Activated CD4-positive, CD25-positive, alpha-beta regulatory T cell treated with anti-CD3 and anti-CD28 coated beads, Interleukin-2, amount 50 U/mL, for 24 hours (primary cell): ENCODE measurements at regions not wholly inside any gene's neighbourhood (a gene's known extent, or its start where the extent isn't known, plus 50 kb on each side); places are given as distances from the start of the nearest gene placed in this dataset.
"Not testable (repeated sequence)": the region's sequence is repeated elsewhere in the genome, so short reads cannot be mapped to it uniquely, and the experiment has no call there.

Experiments
- ATAC-seq, 2 donors: fragments of 150-1000 bp; cut with Tn5 transposase; one replicate each; pipeline ENCODE4 v1.10.0; 2021; ENCODE audit warnings: mild to moderate bottlenecking in 1 of 2, moderate library complexity in 1 of 2

DNA sequence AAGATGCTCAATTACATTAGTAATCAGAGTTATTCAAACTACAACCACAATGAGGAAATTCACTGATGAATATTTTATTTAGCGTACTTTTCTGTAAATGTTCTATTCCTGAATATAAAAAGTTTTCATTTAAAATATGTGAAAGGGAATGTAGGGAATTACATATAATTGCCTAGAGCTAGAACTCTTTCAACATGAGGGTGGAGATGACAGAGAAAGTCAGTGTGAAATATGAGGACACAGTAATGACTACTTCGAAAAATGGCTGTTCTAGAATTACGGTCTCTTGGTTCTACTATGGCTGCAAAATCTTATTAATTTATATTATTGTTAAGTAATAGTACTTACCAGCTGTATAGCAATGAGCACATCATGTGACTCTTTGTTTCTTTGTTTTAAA is 1647.4 kb upstream of the PIK3C3 start:
- no peak for ATAC-seq

DNA sequence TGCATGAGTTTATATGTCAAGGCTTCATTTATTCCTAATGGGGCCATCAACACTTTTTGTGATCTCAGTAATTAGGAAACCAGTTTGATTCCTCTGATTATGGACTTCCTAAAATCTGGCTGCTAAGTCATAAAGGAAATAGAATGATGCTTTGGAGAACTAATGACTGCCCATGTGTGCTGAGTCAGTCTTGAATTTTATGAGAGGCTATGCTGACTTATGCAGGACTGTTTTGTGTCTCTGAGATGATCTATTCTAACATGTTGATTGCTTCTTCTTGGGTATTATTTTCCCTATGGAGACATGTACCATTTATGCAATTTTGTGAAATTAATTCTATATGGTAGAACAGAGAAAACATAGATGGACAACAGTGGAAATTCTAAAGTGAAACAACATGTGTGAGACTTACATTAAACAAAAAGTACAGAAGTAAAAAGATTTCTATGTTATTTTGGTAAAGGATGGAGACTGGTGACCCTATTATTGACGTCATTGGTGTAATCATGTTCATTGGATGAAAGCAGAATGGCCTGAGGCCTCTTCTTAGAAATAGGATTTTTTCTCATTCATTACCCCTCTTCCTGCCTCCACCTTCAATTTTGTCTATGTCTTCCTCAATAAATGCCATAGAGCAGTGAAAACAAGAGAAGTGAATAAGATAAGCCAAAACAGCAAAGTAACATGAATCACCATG is 1658.2 kb upstream of the PIK3C3 start:
- no peak for ATAC-seq

GRCh38 chr18:40292985-40293710 is 1661.9 kb upstream of the PIK3C3 start:
- no peak for ATAC-seq

DNA sequence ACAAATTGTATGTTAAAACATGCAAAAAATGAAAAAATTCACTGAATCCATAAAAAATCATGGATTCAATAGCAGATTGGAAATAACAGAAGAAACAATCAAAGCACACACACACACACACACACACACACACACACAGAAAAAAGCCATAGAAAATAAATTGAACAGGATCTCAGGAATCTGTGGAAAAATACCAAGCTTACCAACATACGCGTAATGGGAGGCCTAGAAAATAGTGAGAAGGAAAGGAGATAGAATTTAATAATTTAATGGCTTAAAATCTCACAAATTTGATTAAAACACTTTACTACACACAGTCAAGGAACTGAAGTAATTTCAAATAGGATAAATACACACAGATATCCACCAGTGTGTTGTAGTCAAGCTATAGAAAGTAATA is 1671.5 kb upstream of the PIK3C3 start:
- no peak for ATAC-seq

GRCh38 chr18:40281356-40281755 is 1673.7 kb upstream of the PIK3C3 start:
- ATAC-seq = not testable (repeated sequence)

DNA sequence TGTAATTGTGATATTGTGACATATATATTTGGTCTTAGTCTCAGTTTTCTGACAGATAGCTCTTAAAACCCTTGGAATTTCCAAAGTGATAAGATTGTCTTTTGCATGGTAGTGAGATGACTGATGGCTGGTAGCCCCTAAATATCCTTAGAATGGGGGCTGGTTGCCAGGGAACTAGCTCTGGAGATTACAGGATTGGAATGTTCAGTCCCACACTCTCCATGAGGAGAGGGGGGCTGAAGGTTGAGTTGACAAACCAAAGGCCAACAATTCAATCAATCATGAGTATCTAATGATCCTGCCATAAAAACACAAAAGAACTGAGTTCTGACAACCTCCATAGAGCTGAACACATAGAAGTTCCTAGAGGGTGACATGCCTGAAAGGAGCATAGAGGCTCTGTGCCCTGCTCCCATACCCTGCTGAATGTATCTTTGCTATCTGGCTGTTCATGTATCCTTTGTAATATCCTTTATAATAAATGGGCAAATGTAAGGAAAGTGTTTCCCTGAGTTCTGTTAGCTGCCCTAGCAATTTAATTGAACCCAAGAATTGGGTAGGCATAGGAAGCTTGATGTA is 1680.3 kb upstream of the PIK3C3 start:
- ATAC-seq = no peak

DNA sequence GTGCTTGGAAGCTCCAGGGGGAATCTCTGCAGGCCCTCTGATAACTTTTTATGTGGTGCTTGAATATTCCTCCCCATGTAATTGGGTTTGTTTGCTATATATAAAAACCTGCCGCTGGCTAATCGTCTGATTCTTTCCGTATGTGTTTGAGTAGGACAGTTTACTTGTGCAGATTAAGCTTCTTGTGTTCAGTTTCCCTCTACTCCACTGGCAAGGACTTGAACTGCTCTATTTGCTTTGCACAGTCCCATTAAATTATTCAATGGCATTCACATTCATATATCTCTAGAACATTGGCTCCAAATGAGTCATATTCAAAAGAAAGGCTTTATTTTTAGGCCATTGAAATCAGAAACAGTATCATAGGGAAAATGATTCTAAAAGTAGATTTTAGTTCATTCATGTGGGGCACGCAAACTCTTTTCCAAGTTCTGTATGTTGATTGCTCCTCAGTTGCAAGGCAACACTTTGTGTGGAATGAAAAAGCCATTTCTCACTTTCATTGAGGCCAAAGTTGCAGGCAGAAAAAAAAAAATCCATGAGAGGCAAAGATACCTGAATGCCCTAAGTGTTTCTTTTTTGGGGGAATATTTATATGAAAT is 1682.3 kb upstream of the PIK3C3 start:
- no peak for ATAC-seq

GRCh38 chr18:40259115-40259835 is 1695.8 kb upstream of the PIK3C3 start:
- no peak for ATAC-seq

DNA sequence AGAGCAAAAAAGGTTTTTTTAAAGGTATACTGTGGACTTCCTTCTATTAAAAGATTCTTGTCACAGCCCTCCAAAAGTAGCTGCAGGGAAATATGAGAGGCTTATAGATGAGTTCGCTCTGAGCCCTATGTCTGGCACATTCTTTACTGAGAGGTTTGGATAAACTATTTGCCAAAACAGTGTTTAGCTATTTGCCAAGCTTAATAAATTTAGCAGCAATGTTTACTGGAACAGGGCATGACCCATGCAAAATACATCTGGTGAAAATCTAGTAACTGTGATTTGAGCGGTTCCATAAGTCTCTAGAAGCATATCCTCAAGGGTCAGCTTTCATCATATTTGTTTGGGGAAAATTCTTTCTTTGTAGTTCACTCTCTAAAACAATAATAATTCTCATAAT is 1696.7 kb upstream of the PIK3C3 start:
- no peak for ATAC-seq

DNA sequence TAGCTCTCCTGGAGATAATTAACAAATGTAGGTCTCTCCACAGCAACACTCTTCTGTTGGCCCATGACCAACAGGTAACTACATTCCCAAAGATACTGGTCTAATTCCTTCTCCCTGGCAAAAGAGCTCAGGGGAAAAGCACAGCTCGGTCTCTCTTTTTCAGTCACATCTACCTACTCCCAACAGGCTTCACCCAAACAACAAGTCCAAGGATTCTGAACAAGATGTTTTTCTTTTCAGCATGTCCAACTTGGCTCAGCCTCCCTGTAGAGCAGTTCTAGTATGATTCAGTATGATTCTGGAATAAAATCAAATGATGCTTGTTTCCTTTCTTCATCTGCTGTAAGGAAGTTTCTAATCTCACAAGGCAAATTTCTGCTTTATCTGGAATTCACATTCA is 1704.8 kb upstream of the PIK3C3 start:
- no peak for ATAC-seq

GRCh38 chr18:40249390-40250080 is 1705.5 kb upstream of the PIK3C3 start:
- ATAC-seq = no peak

DNA sequence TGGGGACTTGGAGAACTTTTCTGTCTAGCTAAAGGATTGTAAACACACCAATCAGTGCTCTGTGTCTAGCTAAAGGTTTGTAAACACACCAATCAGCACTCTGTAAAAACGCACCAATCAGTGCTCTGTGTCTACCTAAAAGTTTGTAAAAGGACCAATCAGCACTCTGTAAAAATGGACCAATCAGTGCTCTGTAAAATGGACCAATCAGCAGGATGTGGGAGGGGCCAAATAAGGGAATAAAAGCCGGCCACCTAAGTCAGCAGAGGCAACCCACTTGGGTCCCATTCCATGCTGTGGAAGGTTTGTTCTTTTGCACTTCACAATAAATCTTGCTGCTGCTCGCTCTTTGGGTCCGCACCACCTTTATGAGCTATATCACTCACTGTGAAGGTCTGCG is 1709.4 kb upstream of the PIK3C3 start:
- ATAC-seq = not testable (repeated sequence)

GRCh38 chr18:40243607-40244006 is 1711.4 kb upstream of the PIK3C3 start:
- ATAC-seq = no peak

DNA sequence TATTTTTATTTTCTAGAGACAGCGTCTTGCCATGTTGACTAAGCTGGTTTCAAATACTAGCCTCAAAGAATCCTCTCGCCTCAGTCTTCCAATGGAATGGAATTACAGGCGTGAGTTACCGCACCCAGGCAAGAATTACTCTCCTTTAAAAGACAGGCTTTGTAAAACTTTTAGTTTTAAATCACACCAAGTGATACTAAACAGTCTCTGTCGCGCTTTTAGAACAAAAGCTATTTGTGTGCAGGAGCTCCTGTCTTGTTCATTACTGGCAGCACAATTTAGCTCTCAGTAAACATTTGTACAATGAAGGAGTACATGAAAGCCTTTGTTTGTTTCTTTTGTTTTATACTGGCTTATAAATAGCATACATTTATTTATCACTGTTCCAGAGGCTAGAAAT is 1719.2 kb upstream of the PIK3C3 start:
- no peak for ATAC-seq

GRCh38 chr18:40235323-40235722 is 1719.7 kb upstream of the PIK3C3 start:
- ATAC-seq = no peak

GRCh38 chr18:40233931-40234616 is 1721.0 kb upstream of the PIK3C3 start:
- ATAC-seq = no peak

- no peak for ATAC-seq
Observed at GRCh38 chr18:40222776-40223175, 1732.3 kb upstream of the PIK3C3 start.

DNA sequence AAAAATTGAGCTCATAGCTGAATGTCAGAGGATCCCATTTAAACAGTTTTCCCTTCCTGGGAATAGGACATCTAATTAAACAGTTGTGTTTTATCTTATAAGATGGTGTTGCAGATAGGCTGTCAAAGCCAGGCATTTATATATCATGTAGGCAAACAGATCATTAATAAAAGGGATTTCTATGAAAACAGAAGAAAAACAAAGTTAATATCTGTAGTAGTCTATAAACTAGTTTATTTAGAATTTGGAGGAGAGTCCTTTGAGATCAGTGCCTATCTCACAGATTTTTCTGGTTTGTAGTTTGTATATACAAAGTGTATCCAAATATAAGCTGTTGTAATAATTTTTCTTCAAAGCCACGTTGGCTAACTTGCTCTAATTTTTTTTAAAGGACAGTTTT is 1738.2 kb upstream of the PIK3C3 start:
- no peak for ATAC-seq

DNA sequence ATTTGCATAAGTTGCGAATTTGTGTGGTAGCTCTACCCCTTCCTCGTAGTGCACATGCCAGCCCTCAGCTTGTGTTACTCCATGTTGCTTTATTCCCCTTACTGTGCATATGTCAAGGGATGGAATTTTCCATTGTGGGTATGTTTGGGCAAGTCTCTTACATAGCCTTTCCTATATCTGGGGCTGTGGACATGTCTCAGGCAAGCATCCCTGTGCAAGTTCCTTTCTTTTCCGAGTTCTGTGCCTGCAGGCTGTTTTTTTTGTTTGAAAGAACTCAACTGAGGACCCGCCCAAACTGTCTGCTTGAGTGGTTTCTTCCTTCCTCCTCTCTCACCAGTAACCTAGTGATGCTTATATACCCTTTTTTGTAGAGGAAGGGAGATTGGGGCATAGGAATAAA is 1739.1 kb upstream of the PIK3C3 start:
- ATAC-seq = no peak

GRCh38 chr18:40210696-40211095 is 1744.3 kb upstream of the PIK3C3 start:
- ATAC-seq = no peak

- no peak for ATAC-seq
Observed at GRCh38 chr18:40208958-40209357, 1746.1 kb upstream of the PIK3C3 start.

DNA sequence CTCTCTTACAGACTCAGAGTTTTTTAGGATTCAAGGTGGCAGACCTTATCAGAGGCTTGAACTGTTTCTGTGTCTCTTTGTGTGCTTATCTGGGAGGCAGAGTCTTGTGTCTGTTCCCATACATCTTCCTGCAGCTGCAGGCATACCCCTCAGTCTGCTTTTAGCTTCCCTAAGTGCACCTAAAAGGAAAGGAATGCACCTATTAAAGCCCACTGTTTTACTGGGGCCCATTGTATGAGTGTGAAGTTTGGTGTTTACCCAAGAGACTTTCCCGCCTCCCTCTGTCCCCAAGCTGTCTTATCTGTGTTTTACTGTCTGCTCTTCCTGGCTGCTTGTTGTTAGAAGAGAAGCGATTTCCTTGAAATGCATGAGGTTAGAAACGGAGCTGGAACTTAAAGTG is 1757.3 kb upstream of the PIK3C3 start:
- ATAC-seq = no peak
